CD4-positive, alpha-beta T cell treated with Interleukin-15 for 4 hours (primary cell): ENCODE measurements at regions not wholly inside any gene's neighbourhood (a gene's known extent, or its start where the extent isn't known, plus 50 kb on each side); places are given as distances from the start of the nearest gene placed in this dataset.

ENCODE experiments used
- DNase-seq: peaks from one replicate; pipeline ENCODE4 v3.0.0-alpha.2; 2020; ENCODE audit warnings: low spot score

- DNase-seq = no peak
These were observed 51.0 kb upstream of the ZNF516 start for GRCh38 chr18:76546088-76546435.

DNA sequence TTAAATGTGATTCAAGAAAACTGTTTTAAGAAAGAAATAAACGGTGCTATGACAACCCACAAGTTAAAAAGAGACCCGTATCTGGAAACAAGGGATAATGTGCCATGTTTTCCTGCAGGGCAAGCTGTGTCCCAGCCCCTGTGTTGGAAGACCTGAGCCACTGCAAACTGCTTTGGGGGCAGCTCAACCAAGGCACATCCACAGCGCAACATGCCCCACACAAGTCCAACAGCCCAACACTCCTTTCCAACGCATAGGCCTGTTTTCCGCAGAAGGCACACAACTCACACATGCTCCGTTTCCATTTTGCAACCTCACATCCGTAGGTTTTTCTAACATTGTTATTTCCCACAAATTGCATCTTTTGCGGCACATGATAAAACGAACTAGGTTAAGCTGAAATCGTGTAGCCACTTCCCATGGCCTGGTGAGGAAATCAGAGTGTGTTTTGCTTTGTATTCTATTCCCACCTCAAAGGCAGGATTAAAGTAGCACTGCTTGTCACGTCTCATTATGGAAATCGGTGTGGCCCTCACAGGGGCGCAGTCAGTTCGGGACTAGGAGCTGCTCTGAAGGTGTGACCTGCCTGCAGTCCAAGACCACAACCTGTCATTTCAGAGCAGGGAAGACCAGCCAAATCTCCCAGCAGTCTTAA lies 50.5 kb upstream of the ZNF516 start:
- DNase-seq = no peak

- DNase-seq = no peak
These were observed 49.7 kb upstream of the ZNF516 start for GRCh38 chr18:76544511-76545345.
